ENCODE measurements at regions not wholly inside any gene's neighbourhood (a gene's known extent, or its start where the extent isn't known, plus 50 kb on each side); places are given as distances from the start of the nearest gene placed in this dataset.

DNA sequence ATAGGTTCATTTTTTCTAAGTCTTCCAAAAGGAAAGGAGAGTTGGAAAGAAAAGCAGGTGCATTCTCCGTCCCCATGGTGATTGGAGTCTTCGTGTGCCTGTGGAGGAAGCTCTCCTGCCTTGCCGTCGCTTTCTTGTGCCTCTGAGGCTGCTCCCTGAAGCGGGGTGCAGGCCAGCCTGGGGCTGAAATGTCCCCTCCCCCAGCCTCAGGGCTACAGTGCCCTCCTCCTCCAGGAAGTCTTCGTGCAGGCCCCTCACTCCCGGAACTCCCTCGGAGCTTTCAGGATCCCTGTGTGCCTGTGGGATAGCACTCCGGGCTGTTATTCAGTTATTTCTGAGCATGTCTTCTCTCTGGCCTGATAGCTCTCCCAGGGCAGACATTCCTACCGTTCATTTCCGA is 569.2 kb downstream of the VRK1 start:
- DNase-seq (ENCODE audit: low spot score) (no peak), ATAC-seq (ENCODE audit: low FRiP score) (no peak)
- TF ChIP-seq, protein P1, sequence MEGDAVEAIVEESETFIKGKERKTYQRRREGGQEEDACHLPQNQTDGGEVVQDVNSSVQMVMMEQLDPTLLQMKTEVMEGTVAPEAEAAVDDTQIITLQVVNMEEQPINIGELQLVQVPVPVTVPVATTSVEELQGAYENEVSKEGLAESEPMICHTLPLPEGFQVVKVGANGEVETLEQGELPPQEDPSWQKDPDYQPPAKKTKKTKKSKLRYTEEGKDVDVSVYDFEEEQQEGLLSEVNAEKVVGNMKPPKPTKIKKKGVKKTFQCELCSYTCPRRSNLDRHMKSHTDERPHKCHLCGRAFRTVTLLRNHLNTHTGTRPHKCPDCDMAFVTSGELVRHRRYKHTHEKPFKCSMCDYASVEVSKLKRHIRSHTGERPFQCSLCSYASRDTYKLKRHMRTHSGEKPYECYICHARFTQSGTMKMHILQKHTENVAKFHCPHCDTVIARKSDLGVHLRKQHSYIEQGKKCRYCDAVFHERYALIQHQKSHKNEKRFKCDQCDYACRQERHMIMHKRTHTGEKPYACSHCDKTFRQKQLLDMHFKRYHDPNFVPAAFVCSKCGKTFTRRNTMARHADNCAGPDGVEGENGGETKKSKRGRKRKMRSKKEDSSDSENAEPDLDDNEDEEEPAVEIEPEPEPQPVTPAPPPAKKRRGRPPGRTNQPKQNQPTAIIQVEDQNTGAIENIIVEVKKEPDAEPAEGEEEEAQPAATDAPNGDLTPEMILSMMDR (IDR thresholded peaks at IDR 0.05): no peak

DNA sequence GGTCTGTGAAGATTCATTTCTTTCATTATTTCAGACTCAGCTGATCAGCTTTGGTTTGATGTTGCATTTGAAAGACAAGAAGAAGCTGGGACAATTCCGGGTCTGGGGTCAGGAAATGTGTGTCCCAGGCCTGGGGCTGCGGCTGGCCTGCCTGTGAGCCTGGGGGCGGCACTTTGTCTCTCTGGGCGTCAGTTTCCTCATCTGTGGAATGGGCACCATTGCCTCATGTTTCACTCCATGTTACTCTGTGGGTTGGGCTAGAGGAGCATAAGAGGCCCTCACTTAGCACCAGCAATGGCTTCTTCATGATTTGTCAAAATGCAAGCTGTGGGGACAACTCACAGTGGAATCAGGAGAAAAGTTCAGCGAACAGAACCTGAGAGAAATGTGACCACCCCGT is 570.1 kb downstream of the VRK1 start:
- TF ChIP-seq, protein P1 (IDR thresholded peaks at IDR 0.05): no peak
- DNase-seq (ENCODE audit: low spot score) (no peak), ATAC-seq (ENCODE audit: low FRiP score) (no peak)

DNA sequence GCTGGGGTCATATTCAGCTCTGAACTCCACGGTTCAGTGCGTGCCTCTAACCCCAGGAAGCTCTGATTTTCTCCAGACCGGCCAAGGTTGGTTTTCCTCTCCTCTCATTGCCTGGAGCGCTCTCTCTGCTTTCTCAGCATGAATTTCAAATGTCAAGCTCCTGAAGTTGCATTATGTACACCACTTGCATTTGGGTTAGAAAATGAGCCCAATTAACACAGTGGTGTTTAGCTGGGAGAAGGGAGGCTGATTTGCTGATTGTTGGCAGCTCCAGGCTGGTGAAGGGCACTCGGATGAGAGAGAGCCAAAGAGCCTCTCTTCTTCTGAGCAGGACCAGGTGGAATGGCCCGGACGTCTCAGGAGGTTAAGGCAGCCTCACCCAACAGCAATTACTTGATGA is 570.9 kb downstream of the VRK1 start:
- DNase-seq (ENCODE audit: low spot score) (no peak), ATAC-seq (ENCODE audit: low FRiP score) (no peak)
- TF ChIP-seq, protein P1 (IDR thresholded peaks at IDR 0.05): no peak

DNA sequence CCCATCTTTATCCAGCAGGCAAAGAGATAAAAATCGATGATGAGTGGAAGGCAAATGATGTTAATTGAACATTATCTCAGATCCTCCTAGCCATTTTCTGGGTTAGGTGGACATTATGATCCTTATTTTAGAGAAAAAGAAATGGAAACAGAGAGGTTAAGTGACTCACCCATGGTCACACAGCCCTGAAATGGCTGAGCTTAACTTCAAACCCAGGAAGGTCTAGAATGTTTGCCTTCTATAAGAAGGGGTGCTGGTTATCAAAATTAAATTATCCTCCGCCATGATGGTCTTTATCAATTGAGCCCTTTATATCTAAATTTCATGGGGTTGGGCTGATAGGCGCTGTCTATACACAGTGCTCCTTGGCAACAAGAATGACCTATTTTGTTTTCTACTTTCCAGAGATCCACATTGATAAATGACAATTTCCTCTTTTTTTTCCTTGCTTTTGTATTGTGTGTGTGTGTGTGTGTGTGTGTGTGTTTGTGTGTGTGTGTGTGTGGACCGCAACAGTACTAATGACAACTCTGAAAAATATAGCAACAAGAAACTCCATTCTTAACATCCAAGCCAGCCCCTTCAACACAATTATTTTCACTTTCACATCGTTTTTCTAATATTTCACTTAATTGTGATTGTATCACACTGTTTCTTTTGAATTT is 571.9 kb downstream of the VRK1 start:
- no peak for DNase-seq (ENCODE audit: low spot score)
- TF ChIP-seq, protein P1 (IDR thresholded peaks at IDR 0.05): no peak
- ATAC-seq (ENCODE audit: low FRiP score): no peak

DNA sequence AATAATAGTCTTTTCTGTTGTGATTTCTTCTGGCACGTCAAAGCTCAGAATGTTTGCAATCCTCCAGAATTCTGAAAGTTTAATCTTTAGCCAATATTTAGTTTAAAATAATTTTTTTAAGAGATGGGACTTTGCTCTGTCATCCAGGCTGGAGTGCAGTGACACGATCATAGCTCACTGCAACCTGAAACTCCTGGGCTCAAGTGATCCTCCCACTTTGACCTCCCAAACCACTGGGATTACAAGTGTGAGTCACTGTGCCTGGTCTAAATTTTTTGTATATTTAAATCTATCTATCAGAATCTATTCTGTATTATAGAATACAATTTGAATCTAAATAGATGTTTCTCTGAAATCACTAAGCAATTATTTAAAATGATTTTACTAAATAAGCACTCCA is 572.7 kb downstream of the VRK1 start:
- DNase-seq (ENCODE audit: low spot score): no peak
- TF ChIP-seq, protein P1 (IDR thresholded peaks at IDR 0.05): no peak
- no peak for ATAC-seq (ENCODE audit: low FRiP score)

DNA sequence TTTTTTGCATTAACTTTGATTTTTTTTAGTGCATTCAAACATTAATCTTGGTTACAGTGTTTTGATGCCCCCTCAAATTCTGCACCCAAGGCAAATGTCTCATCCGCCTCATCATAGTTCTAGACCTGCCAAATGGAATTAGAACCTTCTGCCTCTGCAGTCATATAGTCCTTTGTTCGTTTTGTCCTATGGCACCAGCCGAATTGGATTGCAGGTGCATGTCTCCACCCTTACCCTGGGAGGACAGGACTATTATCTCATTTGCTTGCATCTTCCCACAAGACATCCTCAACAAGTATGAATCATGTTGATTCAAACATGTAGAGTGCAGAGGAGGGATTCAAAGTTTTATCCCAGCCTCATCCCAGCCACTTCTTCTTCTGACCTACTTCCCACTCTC is 579.1 kb downstream of the VRK1 start:
- TF ChIP-seq, protein P1 (IDR thresholded peaks at IDR 0.05): no peak
- no peak for ATAC-seq (ENCODE audit: low FRiP score)
- DNase-seq (ENCODE audit: low spot score): no peak

DNA sequence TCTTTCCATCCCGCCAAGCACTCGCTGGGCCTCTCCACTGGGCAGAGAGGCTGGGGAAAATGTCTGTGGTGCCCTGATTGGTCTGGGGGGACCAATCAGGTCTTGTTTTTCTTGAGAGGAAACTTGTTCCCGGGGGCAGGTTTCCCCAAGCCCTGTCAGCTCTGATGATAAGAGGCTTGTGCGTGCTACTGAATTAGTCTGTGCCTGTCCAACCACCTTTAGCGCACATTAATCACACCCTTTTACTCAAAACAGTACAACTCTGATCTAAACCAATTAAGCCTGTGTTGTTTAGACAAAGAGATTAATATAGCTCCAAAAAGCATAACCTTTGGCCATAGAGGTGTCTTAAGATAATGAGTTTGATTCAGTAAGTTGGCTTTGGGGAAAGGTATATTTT is 580.4 kb downstream of the VRK1 start:
- ATAC-seq (ENCODE audit: low FRiP score): no peak
- TF ChIP-seq, protein P1 (IDR thresholded peaks at IDR 0.05): no peak

More for the DNA sequence above, 580.4 kb downstream of the VRK1 start:
- no peak for DNase-seq (ENCODE audit: low spot score)

All from omental fat pad (tissue), 3 donors.